Peyer's patch (tissue), 4 donors: ENCODE measurements at regions not wholly inside any gene's neighbourhood (a gene's known extent, or its start where the extent isn't known, plus 50 kb on each side); places are given as distances from the start of the nearest gene placed in this dataset.
"Not testable (repeated sequence)": the region's sequence is repeated elsewhere in the genome, so short reads cannot be mapped to it uniquely, and the experiment has no call there.

Experiments used
- DNase-seq, 3 donors: peaks; one replicate each; pipeline ENCODE4 v3.0.0-alpha.2; 2017 to 2019
- H3K27ac ChIP-seq, 4 donors: fragments of 200-600 bp; sonication (generic); one replicate each; pipeline ENCODE4 v1.5.1; 2016 to 2019
- H3K27me3 ChIP-seq, 2 donors: fragments of 200-600 bp; sonication (generic); one replicate each; pipeline ENCODE4 v1.5.1; 2019
- H3K36me3 ChIP-seq, 3 donors: fragments of 200-600 bp; sonication (generic); one replicate each; pipeline ENCODE4 v1.5.1; 2016 to 2019
- H3K4me1 ChIP-seq, 4 donors: fragments of 200-600 bp; sonication (generic); one replicate each; pipeline ENCODE4 v1.5.1; 2016 to 2019
- H3K4me3 ChIP-seq, 4 donors: fragments of 200-600 bp; sonication (generic); 1 replicate in 3 of 4; 2 replicates in 1 of 4; pipeline ENCODE4 v1.5.1; 2016 to 2019; ENCODE audit warnings: mild to moderate bottlenecking in 1 of 4
- H3K9me3 ChIP-seq, 4 donors: fragments of 200-600 bp; sonication (generic); one replicate each; pipeline ENCODE4 v1.5.1; 2016 to 2019; ENCODE audit warnings: mild to moderate bottlenecking in 1 of 4
- CTCF ChIP-seq, 6 experiments: fragments of 450-650 bp in 4 of 6; fragments of 200-600 bp in 2 of 6; sonication (generic) in 1 of 6; IDR thresholded peaks; one replicate each; pipeline ENCODE4 v1.5.1; 2017 to 2019; ENCODE audit warnings: antibody characterized with exemption in 6 of 6, mild to moderate bottlenecking in 3 of 6, moderate library complexity in 1 of 6
- POLR2A ChIP-seq, 2 donors: fragments of 450-650 bp; IDR thresholded peaks; one replicate each; pipeline ENCODE4 v1.5.1; 2017; ENCODE audit warnings: antibody characterized with exemption in 2 of 2, mild to moderate bottlenecking in 2 of 2, moderate library complexity in 2 of 2

- Histone ChIP-seq H3K27me3 (no peaks in the 10 kb centered on the region), H3K27ac (peak overlapping the region; percentile 85 to 94 (median 89)), H3K9me3 (no peaks in the 10 kb centered on the region), H3K4me3 (no peak overlapping the region), H3K36me3 (no peaks in the 10 kb centered on the region), H3K4me1 (peaks cover 0 to 37% (median 30%) of the 10 kb centered on the region in 4 donors)
- TF ChIP-seq POLR2A (IDR thresholded peaks at IDR 0.05) (no peak), CTCF (IDR thresholded peaks at IDR 0.05) (no peak)
- peak in 2 of 3 donors; percentile 63 to 69 for DNase-seq
Measured at GRCh38 chr15:31435912-31436628, 109.4 kb downstream of the KLF13 start.

GRCh38 chr15:31437686-31438085 is 111.1 kb downstream of the KLF13 start:
- DNase-seq: no peak
- Histone ChIP-seq H3K9me3 (no peaks in the 10 kb centered on the region), H3K27me3 (no peaks in the 10 kb centered on the region), H3K36me3 (no peaks in the 10 kb centered on the region), H3K27ac (peak overlapping the region; percentile 6 to 94 (median 87)), H3K4me1 (peaks cover 0 to 47% (median 32%) of the 10 kb centered on the region in 4 donors), H3K4me3 (no peak overlapping the region)
- TF ChIP-seq POLR2A (IDR thresholded peaks at IDR 0.05) (no peak), CTCF (IDR thresholded peaks at IDR 0.05) (no peak)

- DNase-seq: no peak
- Histone ChIP-seq H3K4me1 (peaks cover 0 to 52% (median 33%) of the 10 kb centered on the region in 4 donors), H3K27me3 (no peaks in the 10 kb centered on the region), H3K9me3 (no peaks in the 10 kb centered on the region), H3K4me3 (no peak overlapping the region), H3K36me3 (no peaks in the 10 kb centered on the region), H3K27ac (peak overlapping the region in 2 of 4 donors; percentile 85 to 94)
- TF ChIP-seq CTCF (IDR thresholded peaks at IDR 0.05): no peak
- no peak for TF ChIP-seq POLR2A (IDR thresholded peaks at IDR 0.05)
Measured at GRCh38 chr15:31438601-31439265, 112.1 kb downstream of the KLF13 start.

- no peak overlapping the region for H3K27ac ChIP-seq
- DNase-seq: peak in 2 of 3 donors; percentile 66 to 78
- H3K4me3 ChIP-seq: no peak overlapping the region
- peaks cover 0 to 49% (median 30%) of the 10 kb centered on the region in 4 donors for H3K4me1 ChIP-seq
- no peaks in the 10 kb centered on the region for H3K36me3 ChIP-seq
- no peaks in the 10 kb centered on the region for H3K27me3 ChIP-seq
- no peaks in the 10 kb centered on the region for H3K9me3 ChIP-seq
- TF ChIP-seq POLR2A (IDR thresholded peaks at IDR 0.05) (no peak), CTCF (IDR thresholded peaks at IDR 0.05) (peak in 4 of 6 experiments; percentile 31 to 71 (median 60))
Measured at GRCh38 chr15:31439328-31439727, 112.7 kb downstream of the KLF13 start.

GRCh38 chr15:31440216-31440615 is 113.6 kb downstream of the KLF13 start:
- H3K9me3 ChIP-seq, DNase-seq, H3K36me3 ChIP-seq, H3K27me3 ChIP-seq: not testable (repeated sequence)
- Histone ChIP-seq H3K4me3 (peak overlapping the region in 3 of 4 donors; percentile 59 to 69 (median 64)), H3K4me1 (peaks cover 0 to 40% (median 25%) of the 10 kb centered on the region in 4 donors), H3K27ac (peak overlapping the region; percentile 66 to 83 (median 81))

- Histone ChIP-seq H3K27ac (peak overlapping the region; percentile 66 to 83 (median 81)), H3K27me3 (no peaks in the 10 kb centered on the region), H3K4me3 (peak overlapping the region; percentile 46 to 69 (median 62)), H3K36me3 (no peaks in the 10 kb centered on the region), H3K4me1 (peaks cover 0 to 34% (median 21%) of the 10 kb centered on the region in 4 donors), H3K9me3 (no peaks in the 10 kb centered on the region)
- no peak for TF ChIP-seq POLR2A (IDR thresholded peaks at IDR 0.05)
- TF ChIP-seq CTCF (IDR thresholded peaks at IDR 0.05): no peak
- DNase-seq: peak; percentile 60 to 73 (median 70)
Measured at GRCh38 chr15:31440754-31441311, 114.2 kb downstream of the KLF13 start.
